OCI-LY7 (cell line): ENCODE measurements at regions not wholly inside any gene's neighbourhood (a gene's known extent, or its start where the extent isn't known, plus 50 kb on each side); places are given as distances from the start of the nearest gene placed in this dataset.

Source experiments
- BruUV-seq: library from RNA; stranded (reverse); fragments of 400-500 nt; replicated peaks from 2 replicates; lab custom pipeline; 2021; lab: Mats Ljungman, UMichigan
- CTCF ChIA-PET: fragments of 300-600 bp; sonication (Branson Sonifier 250); formaldehyde crosslinking; loops from one replicate; lab custom pipeline; 2022; ENCODE audit warnings: antibody characterized with exemption; ENCODE audit not compliant: unreplicated experiment; lab: Charles Lee
- POLR2A ChIA-PET: fragments of 300-600 bp; sonication (Branson Sonifier 250); formaldehyde crosslinking; loops from one replicate; lab custom pipeline; 2022; ENCODE audit warnings: antibody characterized with exemption; lab: Charles Lee
- DNase-seq: peaks from one replicate; pipeline ENCODE4 v3.0.0-alpha.2; 2015; ENCODE audit warnings: low spot score
- H2AFZ ChIP-seq: fragments of 200-600 bp; sonication (generic), shearing (Covaris generic); 2 replicates; pipeline ENCODE4 v1.6.1; 2014; ENCODE audit warnings: mild to moderate bottlenecking, antibody characterized with exemption, low read length, moderate library complexity
- H3K27ac ChIP-seq: fragments of 200-600 bp; sonication (generic); 2 replicates; pipeline ENCODE4 v1.5.1; 2014; ENCODE audit warnings: mixed run types, low read depth, mild to moderate bottlenecking, moderate library complexity, low read length, inconsistent platforms; ENCODE audit not compliant: poor library complexity, severe bottlenecking
- H3K36me3 ChIP-seq: fragments of 200-600 bp; sonication (generic); 2 replicates; pipeline ENCODE4 v1.6.1; 2014; ENCODE audit warnings: mild to moderate bottlenecking, antibody characterized with exemption, low read length, moderate library complexity, mixed read lengths; ENCODE audit not compliant: insufficient read depth
- H3K4me1 ChIP-seq: fragments of 200-600 bp; sonication (generic); 2 replicates; pipeline ENCODE4 v1.5.1; 2014; ENCODE audit warnings: mild to moderate bottlenecking, low read length; ENCODE audit not compliant: insufficient read depth, poor library complexity, severe bottlenecking
- H3K4me2 ChIP-seq: fragments of 200-600 bp; sonication (generic); 2 replicates; pipeline ENCODE4 v1.6.1; 2014; ENCODE audit warnings: mild to moderate bottlenecking, low read length
- H3K4me3 ChIP-seq: fragments of 200-600 bp; sonication (generic); 2 replicates; pipeline ENCODE4 v1.5.1; 2014; ENCODE audit warnings: mild to moderate bottlenecking, low read depth, low read length; ENCODE audit not compliant: poor library complexity, severe bottlenecking
- H3K79me2 ChIP-seq: fragments of 200-600 bp; sonication (generic); 2 replicates; pipeline ENCODE4 v1.6.1; 2016; ENCODE audit warnings: low read depth, mild to moderate bottlenecking, low read length, moderate library complexity, mixed read lengths; ENCODE audit not compliant: insufficient read depth
- H3K9me2 ChIP-seq: fragments of 200-600 bp; sonication (generic); 2 replicates; pipeline ENCODE4 v1.6.1; 2016; ENCODE audit warnings: mild to moderate bottlenecking, low read length, mixed read lengths; ENCODE audit not compliant: insufficient read depth
- H3K9me3 ChIP-seq: fragments of 200-600 bp; sonication (generic); 2 replicates; pipeline ENCODE4 v1.6.1; 2014; ENCODE audit warnings: mild to moderate bottlenecking, mixed run types, low read length, mixed read lengths
- H4K20me1 ChIP-seq: fragments of 200-600 bp; sonication (generic); 2 replicates; pipeline ENCODE4 v1.6.1; 2014; ENCODE audit warnings: mild to moderate bottlenecking, antibody characterized with exemption, low read length, moderate library complexity, mixed read lengths; ENCODE audit not compliant: insufficient read depth
- EZH2phosphoT487 ChIP-seq: fragments of 200-600 bp; sonication (generic); IDR thresholded peaks from 2 replicates; pipeline ENCODE4 v1.6.1; 2018; ENCODE audit warnings: low read depth, borderline replicate concordance, mild to moderate bottlenecking, mixed run types, antibody characterized with exemption, low read length, moderate library complexity, mixed read lengths
- intact Hi-C: fragments of 100-400 bp; cut with micrococcal nuclease; formaldehyde crosslinking; loops from one replicate; pipeline ENCODE4 v1.10.0; 2022; ENCODE audit not compliant: unreplicated experiment
- TF ChIP-seq, protein P1 (sequence below): fragments of 200-600 bp; sonication (generic); conservative IDR thresholded peaks from 2 replicates; pipeline ENCODE4 v1.5.1; 2014; ENCODE audit warnings: mild to moderate bottlenecking, antibody characterized with exemption, low read length, moderate library complexity, mixed read lengths

DNA sequence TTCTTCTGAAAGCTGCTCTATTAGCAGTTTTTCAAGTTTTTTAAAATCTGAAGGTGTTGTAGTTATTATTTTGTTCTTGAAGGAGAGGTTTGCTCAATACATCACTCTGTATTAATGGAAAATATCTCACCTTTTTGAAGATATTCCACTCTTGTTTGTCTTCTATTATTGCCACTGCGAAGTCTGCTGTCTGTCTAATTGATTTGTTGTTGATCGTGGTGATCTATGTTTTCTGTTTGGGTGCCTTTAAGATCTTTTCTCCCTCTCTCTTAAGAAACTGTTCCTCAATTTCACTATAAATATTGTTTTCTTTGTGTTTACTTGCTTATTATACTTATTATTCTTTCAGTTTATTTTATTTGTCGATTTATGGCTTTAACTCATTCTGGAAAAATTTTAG lies 64.9 kb upstream of the FZD8 start:
- Histone ChIP-seq H3K4me2 (no peak overlapping the region), H2AFZ (no peak overlapping the region), H4K20me1 (no peaks in the 10 kb centered on the region), H3K9me3 (no peaks in the 10 kb centered on the region), H3K79me2 (no peaks in the 10 kb centered on the region), H3K4me3 (no peak overlapping the region), H3K36me3 (no peaks in the 10 kb centered on the region), H3K27ac (no peak overlapping the region), H3K4me1 (no peaks in the 10 kb centered on the region), H3K9me2 (no peaks in the 10 kb centered on the region)
- TF ChIP-seq, protein P1, sequence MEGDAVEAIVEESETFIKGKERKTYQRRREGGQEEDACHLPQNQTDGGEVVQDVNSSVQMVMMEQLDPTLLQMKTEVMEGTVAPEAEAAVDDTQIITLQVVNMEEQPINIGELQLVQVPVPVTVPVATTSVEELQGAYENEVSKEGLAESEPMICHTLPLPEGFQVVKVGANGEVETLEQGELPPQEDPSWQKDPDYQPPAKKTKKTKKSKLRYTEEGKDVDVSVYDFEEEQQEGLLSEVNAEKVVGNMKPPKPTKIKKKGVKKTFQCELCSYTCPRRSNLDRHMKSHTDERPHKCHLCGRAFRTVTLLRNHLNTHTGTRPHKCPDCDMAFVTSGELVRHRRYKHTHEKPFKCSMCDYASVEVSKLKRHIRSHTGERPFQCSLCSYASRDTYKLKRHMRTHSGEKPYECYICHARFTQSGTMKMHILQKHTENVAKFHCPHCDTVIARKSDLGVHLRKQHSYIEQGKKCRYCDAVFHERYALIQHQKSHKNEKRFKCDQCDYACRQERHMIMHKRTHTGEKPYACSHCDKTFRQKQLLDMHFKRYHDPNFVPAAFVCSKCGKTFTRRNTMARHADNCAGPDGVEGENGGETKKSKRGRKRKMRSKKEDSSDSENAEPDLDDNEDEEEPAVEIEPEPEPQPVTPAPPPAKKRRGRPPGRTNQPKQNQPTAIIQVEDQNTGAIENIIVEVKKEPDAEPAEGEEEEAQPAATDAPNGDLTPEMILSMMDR, result no peak
- no peak for TF ChIP-seq EZH2phosphoT487
- DNase-seq, result no peak
- BruUV-seq, result no TSS peak
- ChIA-PET POLR2A (no interaction called here), CTCF (no interaction called here)
- intact Hi-C loops, result no loop called here

- H3K4me1 ChIP-seq, result no peaks in the 10 kb centered on the region
- H3K27ac ChIP-seq, result no peak overlapping the region
- H4K20me1 ChIP-seq, result no peaks in the 10 kb centered on the region
- H3K9me2 ChIP-seq, result no peaks in the 10 kb centered on the region
- CTCF ChIA-PET, result no interaction called here
- no peak overlapping the region for H2AFZ ChIP-seq
- BruUV-seq, result no TSS peak
- no peak overlapping the region for H3K4me3 ChIP-seq
- no peaks in the 10 kb centered on the region for H3K36me3 ChIP-seq
- POLR2A ChIA-PET, result interaction anchor here (0.7 kb wide), 1 partner anchor 459 kb away, joined by 3 read pairs; no protein-coding TSS in a partner anchor
- no peaks in the 10 kb centered on the region for H3K79me2 ChIP-seq
- TF ChIP-seq EZH2phosphoT487, result no peak
- TF ChIP-seq, protein P1, result no peak
- H3K4me2 ChIP-seq, result no peak overlapping the region
- H3K9me3 ChIP-seq, result no peaks in the 10 kb centered on the region
- intact Hi-C loops, result no loop called here
- DNase-seq, result no peak
Measured at GRCh38 chr10:35705671-35706070, 63.6 kb upstream of the FZD8 start.

DNA sequence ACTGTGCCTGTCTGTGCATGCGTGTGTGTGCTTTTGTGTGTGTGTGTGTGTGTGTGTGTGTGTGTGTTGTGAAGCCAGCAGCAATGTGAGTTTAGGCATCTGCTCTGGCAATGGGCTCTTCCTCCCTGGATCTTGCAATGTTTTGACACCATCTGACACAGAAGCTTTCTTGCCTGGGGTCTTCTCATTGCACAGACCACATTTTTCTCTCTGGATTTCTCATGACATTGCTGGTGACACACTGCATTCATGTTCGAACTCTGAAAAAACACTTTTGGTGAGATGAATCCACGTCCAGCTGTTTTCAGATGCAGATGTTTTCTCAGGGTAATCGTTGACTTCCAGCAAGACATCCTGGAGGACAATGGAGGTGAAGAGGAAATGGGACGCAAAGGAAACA lies 63.0 kb upstream of the FZD8 start:
- H3K4me3 ChIP-seq, result no peak overlapping the region
- no peak overlapping the region for H3K4me2 ChIP-seq
- H3K9me3 ChIP-seq, result no peaks in the 10 kb centered on the region
- POLR2A ChIA-PET, result no interaction called here
- BruUV-seq, result no TSS peak
- no peaks in the 10 kb centered on the region for H3K36me3 ChIP-seq
- no peak for TF ChIP-seq EZH2phosphoT487
- TF ChIP-seq, protein P1, result no peak
- intact Hi-C loops, result no loop called here
- H3K27ac ChIP-seq, result no peak overlapping the region
- H3K4me1 ChIP-seq, result no peaks in the 10 kb centered on the region
- H2AFZ ChIP-seq, result no peak overlapping the region
- CTCF ChIA-PET, result no interaction called here
- no peak for DNase-seq
- H3K79me2 ChIP-seq, result no peaks in the 10 kb centered on the region
- no peaks in the 10 kb centered on the region for H4K20me1 ChIP-seq
- H3K9me2 ChIP-seq, result no peaks in the 10 kb centered on the region
